Gastroesophageal sphincter (tissue), 4 donors: ENCODE measurements at regions not wholly inside any gene's neighbourhood (a gene's known extent, or its start where the extent isn't known, plus 50 kb on each side); places are given as distances from the start of the nearest gene placed in this dataset.

Experiments
- ATAC-seq: fragments of 150-250 bp; one replicate; pipeline ENCODE4 v1.9.1; 2016; ENCODE audit warnings: mild to moderate bottlenecking, moderate library complexity
- H3K27ac ChIP-seq, 4 donors: fragments of 200-600 bp; sonication (generic) in 3 of 4; 1 replicate in 3 of 4; 2 replicates in 1 of 4; pipeline ENCODE4 v1.5.1; 2016 to 2019
- H3K27me3 ChIP-seq: fragments of 200-600 bp; sonication (generic); one replicate; pipeline ENCODE4 v1.5.1; 2019
- H3K36me3 ChIP-seq, 2 donors: fragments of 200-600 bp; sonication (generic); one replicate each; pipeline ENCODE4 v1.5.1; 2019; ENCODE audit warnings: control low read depth in 1 of 2
- H3K4me1 ChIP-seq, 3 donors: fragments of 200-600 bp; sonication (generic); 1 replicate in 2 of 3; 2 replicates in 1 of 3; pipeline ENCODE4 v1.5.1; 2016 to 2019; ENCODE audit warnings: control low read depth in 2 of 3
- H3K4me3 ChIP-seq, 2 donors: fragments of 200-600 bp; sonication (generic); one replicate each; pipeline ENCODE4 v1.5.1; 2019; ENCODE audit warnings: mild to moderate bottlenecking in 1 of 2, moderate library complexity in 1 of 2
- H3K9me3 ChIP-seq, 3 donors: fragments of 200-600 bp; sonication (generic); one replicate each; pipeline ENCODE4 v1.5.1; 2017 to 2019; ENCODE audit warnings: control low read depth in 2 of 3
- EP300 ChIP-seq: sonication (generic); formaldehyde crosslinking; IDR thresholded peaks from one replicate; pipeline ENCODE4 v1.6.1; 2017; ENCODE audit warnings: antibody characterized with exemption, mild to moderate bottlenecking
- POLR2A ChIP-seq, 2 donors: fragments of 450-650 bp; IDR thresholded peaks; one replicate each; pipeline ENCODE4 v1.6.1; 2017; ENCODE audit warnings: antibody characterized with exemption in 2 of 2, mild to moderate bottlenecking in 2 of 2, moderate library complexity in 1 of 2
- POLR2AphosphoS5 ChIP-seq: sonication (generic); formaldehyde crosslinking; IDR thresholded peaks from one replicate; pipeline ENCODE4 v1.6.1; 2017; ENCODE audit warnings: antibody characterized with exemption
- whole genome bisulfite sequencing, 2 donors: methylation state at CpG; one replicate each; pipeline ENCODE4 v1.1.5; 2018; ENCODE audit warnings: low coverage in 1 of 2; 5-methylcytosine and 5-hydroxymethylcytosine counted together
- TF ChIP-seq, protein P1 (sequence below), 4 experiments: fragments of 200-600 bp in 2 of 4; fragments of 450-650 bp in 2 of 4; sonication (generic) in 1 of 4; IDR thresholded peaks; one replicate each; pipeline ENCODE4 v1.5.1; 2017 to 2019; ENCODE audit warnings: antibody characterized with exemption in 4 of 4, mild to moderate bottlenecking in 2 of 4, moderate library complexity in 2 of 4

DNA sequence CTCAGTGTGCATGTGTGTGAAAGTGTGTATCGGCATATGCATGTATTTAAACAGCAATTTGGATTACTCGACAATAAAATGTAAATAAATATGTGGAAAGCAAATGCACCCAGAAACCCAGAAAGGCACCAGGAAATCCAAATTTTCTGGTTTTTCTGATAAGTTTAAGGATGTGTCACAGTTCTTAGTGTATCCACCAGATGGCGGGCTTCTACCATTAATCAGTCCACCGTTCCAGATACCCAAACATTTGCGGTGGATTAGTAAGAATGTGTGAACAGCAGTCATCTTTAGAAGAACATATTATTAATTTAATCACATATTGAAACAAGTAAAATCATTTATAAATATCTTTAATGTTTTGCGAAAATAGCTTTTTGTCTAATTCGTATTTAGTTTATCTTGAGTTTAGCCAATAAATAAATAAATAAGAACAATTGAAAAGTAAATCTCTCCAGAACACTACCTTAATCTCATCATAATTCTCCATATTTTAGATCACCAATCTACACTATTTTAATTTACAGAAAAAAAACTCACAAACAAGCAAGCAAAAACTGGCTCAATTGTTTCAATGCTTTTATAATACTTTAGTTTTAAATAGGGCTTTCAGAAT lies 298.9 kb downstream of the DSEL start:
- Histone ChIP-seq H3K36me3 (no peaks in the 10 kb centered on the region), H3K27ac (no peak overlapping the region), H3K4me1 (no peaks in the 10 kb centered on the region), H3K9me3 (no peaks in the 10 kb centered on the region), H3K4me3 (no peak overlapping the region), H3K27me3 (peaks cover 13% of the 10 kb centered on the region)
- WGBS, 2 donors: 2 to 4% methylated on average over 7 of the region's 7 CpGs
- ATAC-seq: peak; percentile 58
- no peak for TF ChIP-seq POLR2A (IDR thresholded peaks at IDR 0.05)
- TF ChIP-seq, protein P1, sequence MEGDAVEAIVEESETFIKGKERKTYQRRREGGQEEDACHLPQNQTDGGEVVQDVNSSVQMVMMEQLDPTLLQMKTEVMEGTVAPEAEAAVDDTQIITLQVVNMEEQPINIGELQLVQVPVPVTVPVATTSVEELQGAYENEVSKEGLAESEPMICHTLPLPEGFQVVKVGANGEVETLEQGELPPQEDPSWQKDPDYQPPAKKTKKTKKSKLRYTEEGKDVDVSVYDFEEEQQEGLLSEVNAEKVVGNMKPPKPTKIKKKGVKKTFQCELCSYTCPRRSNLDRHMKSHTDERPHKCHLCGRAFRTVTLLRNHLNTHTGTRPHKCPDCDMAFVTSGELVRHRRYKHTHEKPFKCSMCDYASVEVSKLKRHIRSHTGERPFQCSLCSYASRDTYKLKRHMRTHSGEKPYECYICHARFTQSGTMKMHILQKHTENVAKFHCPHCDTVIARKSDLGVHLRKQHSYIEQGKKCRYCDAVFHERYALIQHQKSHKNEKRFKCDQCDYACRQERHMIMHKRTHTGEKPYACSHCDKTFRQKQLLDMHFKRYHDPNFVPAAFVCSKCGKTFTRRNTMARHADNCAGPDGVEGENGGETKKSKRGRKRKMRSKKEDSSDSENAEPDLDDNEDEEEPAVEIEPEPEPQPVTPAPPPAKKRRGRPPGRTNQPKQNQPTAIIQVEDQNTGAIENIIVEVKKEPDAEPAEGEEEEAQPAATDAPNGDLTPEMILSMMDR (IDR thresholded peaks at IDR 0.05): peak; percentile 75 to 82 (median 80)

DNA sequence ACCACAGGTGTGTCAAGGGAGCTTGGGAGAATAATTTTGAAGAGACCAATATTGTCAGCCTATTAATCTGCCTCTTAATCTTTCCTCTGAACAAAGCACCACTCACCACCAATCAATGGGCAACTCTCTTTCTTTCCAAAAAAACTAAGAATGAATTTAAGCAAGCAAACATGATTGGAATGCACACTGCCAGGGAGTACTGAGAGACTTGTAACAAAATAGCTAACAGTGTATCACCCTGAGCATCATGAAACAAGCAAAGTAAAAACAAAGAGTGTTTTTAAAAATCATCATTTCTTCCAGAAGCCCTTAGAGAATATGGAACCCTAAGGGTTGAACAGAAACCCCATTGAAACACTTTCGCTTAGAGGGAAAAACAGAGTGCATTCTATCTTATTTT lies 299.7 kb downstream of the DSEL start:
- TF ChIP-seq POLR2AphosphoS5 (no peak), POLR2A (IDR thresholded peaks at IDR 0.05) (no peak), EP300 (no peak)
- TF ChIP-seq, protein P1 (IDR thresholded peaks at IDR 0.05): no peak
- no peaks in the 10 kb centered on the region for H3K36me3 ChIP-seq
- no peaks in the 10 kb centered on the region for H3K4me1 ChIP-seq
- WGBS, 2 donors: 60 to 71% methylated on average over 1 of the region's 1 CpG
- H3K4me3 ChIP-seq: no peak overlapping the region
- no peak for ATAC-seq
- no peaks in the 10 kb centered on the region for H3K9me3 ChIP-seq
- H3K27me3 ChIP-seq: peaks cover 13% of the 10 kb centered on the region
- H3K27ac ChIP-seq: no peak overlapping the region

DNA sequence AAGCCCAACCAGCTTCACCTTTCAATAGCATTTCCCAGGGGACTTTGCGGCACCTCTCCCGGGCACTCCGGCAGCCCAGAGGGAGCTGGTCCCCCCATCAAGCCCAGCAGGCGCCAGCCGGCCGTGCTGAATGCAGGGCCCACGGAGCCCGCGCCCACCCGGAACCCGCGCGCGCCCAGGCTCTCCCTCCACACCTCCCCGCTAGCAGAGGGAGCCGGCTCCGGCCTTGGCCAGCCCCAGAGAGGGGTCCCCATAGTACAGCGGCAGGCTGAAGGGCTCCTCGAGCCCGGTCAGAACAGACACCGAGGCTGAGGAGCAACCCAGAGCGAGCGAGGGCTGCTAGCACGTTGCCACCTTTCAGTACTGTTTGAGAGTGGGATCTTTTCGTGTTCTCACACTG lies 300.8 kb downstream of the DSEL start:
- H3K36me3 ChIP-seq: no peaks in the 10 kb centered on the region
- WGBS, 2 donors: 84 to 93% methylated on average over 2 to 7 of the region's 25 CpGs
- peak; percentile 16 for ATAC-seq
- H3K4me3 ChIP-seq: no peak overlapping the region
- peaks cover 13% of the 10 kb centered on the region for H3K27me3 ChIP-seq
- no peaks in the 10 kb centered on the region for H3K9me3 ChIP-seq
- no peak overlapping the region for H3K27ac ChIP-seq
- H3K4me1 ChIP-seq: no peaks in the 10 kb centered on the region
- TF ChIP-seq POLR2AphosphoS5: no peak
- TF ChIP-seq, protein P1 (IDR thresholded peaks at IDR 0.05): no peak
- no peak for TF ChIP-seq EP300
- TF ChIP-seq POLR2A (IDR thresholded peaks at IDR 0.05): no peak

DNA sequence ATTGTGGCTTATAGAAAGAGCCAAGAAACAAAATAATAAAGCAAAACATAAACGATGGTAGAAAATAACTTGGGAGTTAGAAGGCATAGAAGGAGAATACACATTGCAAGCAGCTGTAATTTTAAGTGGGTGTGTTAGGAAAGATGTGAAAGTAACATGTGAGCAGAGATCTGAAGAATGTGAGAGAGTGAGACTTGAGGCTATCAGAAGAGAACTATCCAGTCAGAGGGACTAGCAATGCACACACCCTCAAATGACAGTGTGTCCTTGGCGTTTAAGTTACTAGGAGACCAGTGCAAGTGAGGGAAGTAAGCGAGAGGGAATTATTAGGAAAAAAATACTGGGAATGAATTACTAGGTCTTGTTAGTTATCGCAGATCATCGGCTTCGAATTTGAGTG lies 304.9 kb downstream of the DSEL start:
- WGBS, 2 donors: 68 to 72% methylated on average over 6 of the region's 6 CpGs
- H3K36me3 ChIP-seq: no peaks in the 10 kb centered on the region
- no peaks in the 10 kb centered on the region for H3K9me3 ChIP-seq
- H3K27me3 ChIP-seq: peaks cover 9% of the 10 kb centered on the region
- ATAC-seq: no peak
- no peaks in the 10 kb centered on the region for H3K4me1 ChIP-seq
- H3K4me3 ChIP-seq: no peak overlapping the region
- TF ChIP-seq, protein P1 (IDR thresholded peaks at IDR 0.05): no peak
- TF ChIP-seq POLR2A (IDR thresholded peaks at IDR 0.05) (no peak), POLR2AphosphoS5 (no peak), EP300 (no peak)
- H3K27ac ChIP-seq: no peak overlapping the region

DNA sequence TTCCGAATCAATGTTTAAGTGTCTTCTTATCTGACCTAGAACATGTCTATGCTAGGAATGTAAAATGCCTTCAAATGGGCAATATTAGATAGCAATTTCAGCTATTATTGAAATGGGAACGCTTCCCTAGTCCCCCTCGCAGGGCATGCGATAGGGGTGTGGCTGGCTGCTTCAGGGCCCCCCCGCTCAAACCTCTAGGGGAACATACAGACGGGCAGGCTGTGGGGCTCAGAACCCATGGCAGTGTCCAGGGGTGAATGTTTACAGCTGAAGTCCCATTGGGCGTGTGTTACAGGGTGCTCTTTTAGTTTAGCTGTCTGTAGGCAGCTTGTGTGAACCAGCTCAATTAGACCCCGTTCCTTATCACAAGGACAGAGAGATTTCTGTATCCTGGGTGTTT lies 315.9 kb downstream of the DSEL start:
- TF ChIP-seq EP300 (no peak), POLR2A (IDR thresholded peaks at IDR 0.05) (no peak), POLR2AphosphoS5 (no peak)
- TF ChIP-seq, protein P1 (IDR thresholded peaks at IDR 0.05): no peak
- no peaks in the 10 kb centered on the region for H3K36me3 ChIP-seq
- ATAC-seq: no peak
- H3K27me3 ChIP-seq: peaks cover 13% of the 10 kb centered on the region
- H3K4me1 ChIP-seq: no peaks in the 10 kb centered on the region
- no peak overlapping the region for H3K27ac ChIP-seq
- no peak overlapping the region for H3K4me3 ChIP-seq
- 50 to 52% methylated on average over 3 to 6 of the region's 8 CpGs for WGBS, 2 donors
- no peaks in the 10 kb centered on the region for H3K9me3 ChIP-seq
